Adrenal gland (tissue), 5 donors: ENCODE measurements at regions not wholly inside any gene's neighbourhood (a gene's known extent, or its start where the extent isn't known, plus 50 kb on each side); places are given as distances from the start of the nearest gene placed in this dataset.

Experiments used
- CTCF ChIP-seq, 6 experiments: fragments of 450-650 bp in 4 of 6; fragments of 200-600 bp in 2 of 6; sonication (generic) in 1 of 6; IDR thresholded peaks; 1 replicate in 5 of 6; 2 replicates in 1 of 6; pipeline versions ENCODE4 v1.5.1 to v1.8.0; 2016 to 2021; ENCODE audit warnings: antibody characterized with exemption in 6 of 6, mild to moderate bottlenecking in 2 of 6, moderate library complexity in 1 of 6
- POLR2A ChIP-seq, 2 donors: fragments of 450-650 bp; IDR thresholded peaks; one replicate each; pipeline ENCODE4 v1.6.1; 2017; ENCODE audit warnings: antibody characterized with exemption in 2 of 2, mild to moderate bottlenecking in 2 of 2, moderate library complexity in 1 of 2
- donor health status: DM: no; HTN: no; CAD: no.

GRCh38 chr22:44406341-44407170 is 91.5 kb downstream of the RTL6 start:
- TF ChIP-seq CTCF (IDR thresholded peaks at IDR 0.05), result no peak
- no peak for TF ChIP-seq POLR2A (IDR thresholded peaks at IDR 0.05)
